NCI-H524 (cell line): ENCODE measurements at regions not wholly inside any gene's neighbourhood (a gene's known extent, or its start where the extent isn't known, plus 50 kb on each side); places are given as distances from the start of the nearest gene placed in this dataset.

ENCODE experiments used
- DNase-seq, 2 experiments: peaks; one replicate each; lab custom pipeline; 2025; lab: John Stamatoyannopoulos, UW

DNA sequence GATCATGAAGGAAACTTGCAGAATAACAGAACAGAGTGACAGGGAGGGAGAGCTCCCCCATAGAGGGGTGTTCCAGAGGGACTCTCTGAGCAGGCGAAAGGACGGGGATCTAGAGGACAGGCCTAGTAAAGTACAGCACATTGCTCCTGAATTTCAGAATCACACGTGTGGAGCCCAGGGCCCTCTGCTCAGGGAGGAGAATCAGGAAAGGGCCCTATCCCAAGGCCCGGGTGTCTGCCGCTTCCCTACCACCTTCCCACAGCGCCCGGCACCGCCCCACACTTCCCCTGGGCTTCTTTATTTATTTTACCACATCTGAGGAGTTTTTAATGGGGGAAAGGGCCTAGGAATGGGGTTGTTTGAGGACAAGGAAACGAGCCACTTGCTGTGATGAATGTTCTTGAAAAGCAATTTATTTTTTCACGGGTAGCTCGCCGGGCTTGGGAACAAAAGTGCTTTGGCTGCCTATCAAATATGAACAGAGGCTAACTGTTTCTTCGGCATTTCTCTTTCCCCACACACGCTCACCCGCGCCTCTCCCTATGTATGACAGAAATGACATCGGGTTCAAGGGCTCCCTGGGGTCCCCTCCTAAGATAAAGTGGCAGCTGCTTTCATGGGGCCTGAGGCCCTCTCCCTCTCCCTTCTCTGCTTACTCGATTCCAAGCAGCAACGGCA lies 79.3 kb upstream of the GLI2 start:
- DNase-seq = peak in 1 of 2 experiments; percentile 37

DNA sequence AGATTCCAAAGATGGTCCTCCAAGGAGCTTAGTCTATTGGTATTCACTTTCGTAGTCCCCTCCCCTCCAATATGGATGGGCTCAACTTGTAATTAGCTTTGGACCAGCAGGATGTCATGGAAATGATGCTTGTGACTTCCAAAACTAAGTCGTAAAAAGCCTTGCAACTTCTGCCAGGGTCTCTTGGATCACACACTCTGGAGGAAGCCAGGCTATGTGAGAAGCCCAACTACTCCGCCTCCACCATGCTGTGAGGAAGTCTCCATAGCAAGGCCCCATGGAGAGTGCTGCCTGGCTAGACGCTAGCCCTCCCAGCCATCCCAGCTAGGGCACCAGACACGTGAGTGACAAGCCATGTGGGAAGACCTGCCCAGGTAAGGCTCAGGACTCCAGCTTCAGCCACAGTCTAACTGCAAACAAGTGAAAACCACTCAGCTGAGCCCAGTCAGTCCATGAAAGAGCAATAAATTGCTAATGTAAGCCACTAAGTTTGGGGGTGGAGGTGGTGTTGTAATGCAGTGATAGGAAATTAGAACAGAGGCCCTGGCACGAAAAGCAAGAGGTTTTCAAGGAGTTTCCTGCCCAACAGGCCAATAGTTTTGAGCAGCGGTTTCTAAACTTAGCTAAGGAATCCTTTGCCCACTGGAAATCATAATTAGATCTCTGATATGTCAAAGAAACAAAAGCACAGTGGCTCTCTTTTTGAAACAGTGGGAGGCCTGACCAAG lies 77.5 kb upstream of the GLI2 start:
- no peak for DNase-seq

DNA sequence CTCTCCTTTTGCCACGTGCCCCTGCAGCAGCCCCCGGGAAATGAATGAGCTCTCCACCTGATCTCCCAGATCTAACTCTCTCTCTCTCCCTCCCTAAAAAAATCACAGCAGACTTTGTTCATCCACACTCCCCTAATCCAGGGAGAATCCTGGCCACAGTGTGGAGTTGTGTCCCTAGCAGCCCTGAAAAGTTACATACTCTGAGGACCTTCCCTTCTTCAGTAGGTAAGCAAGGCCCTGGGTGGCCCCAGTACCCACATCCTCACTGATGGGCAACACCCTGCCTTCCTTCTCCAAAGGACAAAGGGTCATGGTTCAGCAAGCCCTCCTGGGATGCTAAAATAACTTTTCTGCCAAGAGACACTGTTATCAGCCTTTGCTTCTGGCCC lies 76.9 kb upstream of the GLI2 start:
- no peak for DNase-seq

DNA sequence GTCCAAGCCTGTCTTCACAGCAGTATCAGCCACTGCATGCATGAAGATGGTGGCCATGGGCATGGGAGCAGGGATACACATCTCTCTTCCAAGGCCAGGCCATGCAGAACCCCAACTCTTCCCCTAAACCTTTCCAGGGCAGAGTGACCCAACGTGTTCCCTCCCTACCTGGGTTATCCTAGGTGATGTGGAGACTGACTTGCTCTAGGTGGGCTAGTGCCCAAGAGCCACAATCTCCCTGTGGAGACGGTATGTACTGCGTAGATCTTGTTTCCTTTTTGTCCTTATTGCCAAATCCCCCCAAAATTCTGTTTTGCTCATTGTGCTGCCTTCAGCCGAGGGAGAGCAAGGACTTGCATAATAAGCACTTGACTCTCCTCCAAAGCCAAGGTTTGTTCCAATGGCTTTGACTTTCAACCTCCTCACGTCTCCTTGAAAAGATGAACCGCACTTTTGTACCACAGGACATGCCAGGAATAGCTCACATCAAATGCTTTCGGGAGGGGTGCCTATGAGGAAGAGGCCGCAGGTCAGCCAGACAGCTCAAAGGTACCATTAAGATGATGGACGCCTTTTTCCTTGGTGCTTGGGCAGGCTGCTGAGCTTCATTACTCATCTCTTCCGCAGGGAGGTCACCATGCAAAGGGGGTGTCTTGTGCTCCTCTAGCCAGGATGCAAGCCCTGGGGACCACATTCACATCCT lies 76.2 kb upstream of the GLI2 start:
- no peak for DNase-seq

GRCh38 chr2:120660056-120660694 lies 75.5 kb upstream of the GLI2 start:
- no peak for DNase-seq

DNA sequence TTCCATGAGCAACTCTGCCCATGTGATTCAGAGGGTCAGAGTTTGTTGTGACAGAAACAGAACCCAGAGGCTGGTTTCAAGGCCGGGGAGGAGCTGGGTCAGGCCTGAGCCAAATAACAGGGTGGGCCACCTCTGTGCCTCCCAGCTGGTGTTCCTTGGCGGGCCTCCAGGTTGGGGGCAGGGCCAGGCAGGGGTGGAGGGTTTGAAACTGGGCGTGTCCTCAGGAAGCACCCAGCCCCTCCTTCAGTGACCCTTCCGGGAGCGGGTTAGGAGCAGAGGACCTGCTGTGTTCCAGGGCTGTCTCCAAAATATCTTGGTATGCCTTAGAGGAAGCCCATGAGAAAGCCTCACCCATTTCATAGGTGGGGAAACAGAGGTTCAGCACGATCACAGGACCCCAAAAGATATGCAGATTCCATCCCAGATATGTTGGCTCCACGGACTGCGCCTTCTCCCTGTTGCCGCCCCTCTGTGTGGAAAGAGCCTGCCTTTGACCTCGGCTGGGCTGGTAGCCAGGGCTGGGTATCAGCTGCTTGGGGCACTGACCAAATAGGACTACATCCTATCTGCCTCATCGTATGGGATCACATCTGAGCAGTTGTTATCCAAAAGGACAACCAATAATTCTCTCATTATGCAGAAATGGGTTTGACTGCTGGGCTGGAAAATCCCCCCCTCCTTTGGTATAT lies 74.8 kb upstream of the GLI2 start:
- no peak for DNase-seq

DNA sequence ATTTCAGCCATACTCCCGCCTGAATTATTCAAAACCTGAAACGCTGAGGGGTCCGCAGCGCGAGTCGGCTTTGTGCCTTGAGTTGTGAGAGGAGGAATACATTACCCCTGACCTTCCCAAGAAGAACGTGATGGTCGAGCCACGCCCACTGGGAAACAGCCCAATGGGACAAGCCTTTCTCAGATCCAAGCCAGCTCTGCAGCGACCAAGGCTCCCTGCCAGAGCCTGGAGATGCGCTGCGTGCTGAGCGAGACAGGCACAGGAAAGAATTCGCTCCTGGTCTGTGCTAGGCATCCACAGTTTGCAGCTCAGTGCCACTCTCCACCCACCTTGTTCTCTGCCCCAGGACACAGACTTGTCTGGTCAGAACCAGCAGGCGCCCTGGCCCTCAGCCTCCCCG lies 74.1 kb upstream of the GLI2 start:
- peak in 1 of 2 experiments; percentile 34 for DNase-seq

DNA sequence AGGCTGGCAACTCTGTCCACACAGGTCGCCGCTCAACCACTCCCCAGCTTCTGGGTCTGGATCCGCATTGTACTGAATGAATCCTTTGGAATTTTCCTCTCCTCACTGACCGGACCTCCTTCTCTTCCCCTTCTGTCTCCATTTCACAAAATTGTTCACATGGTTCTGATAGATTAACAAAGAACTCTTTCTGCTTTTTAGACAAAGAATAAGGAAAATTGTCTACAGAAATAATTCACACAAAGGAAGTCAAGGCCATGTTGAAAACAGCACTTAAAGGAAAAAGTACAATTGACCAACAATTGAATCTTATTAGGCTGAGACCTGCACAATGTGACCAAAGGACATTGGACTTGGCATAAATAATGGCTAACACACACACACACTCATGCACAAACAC lies 73.6 kb upstream of the GLI2 start:
- no peak for DNase-seq

- DNase-seq = no peak
Measured at GRCh38 chr2:120662746-120663145, 72.9 kb upstream of the GLI2 start.

DNA sequence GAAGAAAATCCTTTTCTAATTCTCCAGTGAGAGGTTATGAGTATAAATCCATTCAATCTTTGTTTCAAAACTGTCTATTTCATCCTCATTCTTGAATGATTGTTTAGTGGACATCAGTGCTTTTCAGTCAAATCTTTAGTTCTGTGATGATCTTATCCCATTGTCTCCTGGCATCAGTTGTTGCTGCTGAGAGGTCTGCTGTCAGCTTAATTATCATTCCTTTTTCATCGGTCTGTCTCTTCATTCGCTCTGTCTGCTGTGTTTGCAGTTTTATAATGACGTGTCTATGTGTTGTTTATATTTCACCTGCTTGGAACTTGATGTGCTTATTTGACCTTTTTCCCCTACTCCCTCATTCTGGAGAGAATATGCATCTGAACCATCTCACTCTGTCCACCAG lies 69.2 kb upstream of the GLI2 start:
- no peak for DNase-seq

- DNase-seq = no peak
Measured at GRCh38 chr2:120667981-120668380, 67.7 kb upstream of the GLI2 start.

DNA sequence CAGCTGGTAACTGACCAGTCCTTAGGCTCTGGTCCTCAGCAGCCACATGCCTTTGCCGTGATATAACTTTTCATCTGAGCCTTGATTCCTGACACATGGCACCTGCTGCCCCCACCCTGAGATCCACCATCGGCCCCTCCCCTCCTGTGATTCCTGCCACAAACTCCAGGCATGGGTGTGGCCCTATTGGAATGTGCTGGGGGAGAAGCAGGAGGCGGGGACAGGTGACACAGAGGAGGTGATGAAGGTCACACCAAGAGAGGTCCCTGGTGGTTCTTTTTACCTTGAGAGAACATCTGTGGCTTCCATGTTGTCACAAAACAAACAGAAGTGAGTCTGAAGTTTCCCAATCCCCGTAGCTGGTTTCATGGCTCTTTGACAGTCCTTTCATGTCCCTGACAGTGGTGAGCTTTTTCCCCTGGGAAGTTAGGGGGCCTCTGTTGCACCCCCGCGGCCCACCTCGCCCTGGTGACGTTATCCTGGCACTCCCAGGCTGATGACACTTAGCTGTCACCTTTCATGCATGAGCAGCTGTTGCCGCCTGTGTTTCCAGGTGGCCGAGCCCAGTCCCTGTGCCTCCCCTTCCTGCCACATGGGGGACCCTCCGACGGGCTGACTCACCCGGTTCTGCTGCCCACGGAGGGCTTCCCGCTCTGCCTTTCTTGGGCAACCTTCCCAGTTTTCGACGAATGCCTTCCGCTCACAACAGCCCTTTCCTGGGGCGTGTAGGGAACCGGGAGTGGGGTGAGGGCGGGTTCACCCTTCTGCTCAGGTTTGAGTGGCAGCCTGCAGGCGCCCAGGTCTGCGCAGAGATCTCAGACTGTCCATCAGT lies 66.3 kb upstream of the GLI2 start:
- DNase-seq = peak; percentile 68 to 78

GRCh38 chr2:120669971-120670370 lies 65.7 kb upstream of the GLI2 start:
- no peak for DNase-seq

- DNase-seq = no peak
Measured at GRCh38 chr2:120670371-120670770, 65.3 kb upstream of the GLI2 start.

- DNase-seq = no peak
Measured at GRCh38 chr2:120670771-120671480, 64.7 kb upstream of the GLI2 start.

DNA sequence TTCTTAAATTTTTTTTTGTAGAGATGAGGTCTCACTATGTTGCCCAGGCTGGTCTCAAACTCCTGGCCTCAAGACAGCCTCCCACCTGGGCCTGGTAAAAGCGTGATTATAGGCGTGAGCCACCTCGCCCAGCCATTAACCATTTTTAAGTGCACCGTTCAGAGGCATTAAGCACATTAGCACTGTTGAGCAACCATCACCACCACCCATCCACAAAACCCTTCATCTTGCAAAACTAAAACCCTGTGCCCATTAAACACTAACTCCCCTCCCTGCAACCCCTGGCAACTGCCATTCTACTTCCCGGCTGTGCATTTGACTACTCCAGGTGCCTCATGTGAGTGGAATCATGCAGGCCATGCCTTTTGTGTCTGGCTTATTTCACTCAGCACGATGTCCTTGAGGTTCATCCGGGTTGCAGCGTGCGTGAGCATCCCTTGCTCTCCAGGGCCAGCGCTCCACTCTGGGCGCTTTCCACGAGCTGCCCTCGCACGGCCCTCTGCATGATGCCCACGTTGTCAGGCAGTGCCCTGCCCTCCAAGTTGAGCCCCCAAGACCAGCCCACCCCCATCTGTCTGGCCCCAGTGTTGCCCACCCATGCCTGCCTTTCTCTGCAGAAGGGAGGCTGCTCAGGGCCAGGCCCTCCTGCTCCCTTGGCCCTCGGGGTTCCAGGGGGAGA lies 63.0 kb upstream of the GLI2 start:
- peak in 1 of 2 experiments; percentile 12 for DNase-seq

DNA sequence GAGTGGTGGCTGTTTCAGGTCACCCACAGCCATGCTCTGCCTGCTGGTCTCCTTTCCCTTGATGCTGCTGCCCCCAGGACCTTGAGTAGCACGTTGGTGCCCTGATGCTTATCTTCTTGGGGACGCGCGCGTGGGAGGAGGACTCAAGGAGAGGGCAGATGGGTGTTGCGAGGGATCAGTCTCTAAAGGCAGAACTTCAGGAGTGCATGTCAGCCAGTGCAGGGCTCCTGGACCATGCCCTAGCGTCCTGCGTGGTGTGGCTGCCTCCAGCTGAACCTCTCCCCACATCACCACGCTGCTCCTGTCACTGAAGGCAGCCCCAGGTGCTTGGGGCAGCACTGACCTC lies 62.5 kb upstream of the GLI2 start:
- no peak for DNase-seq

GRCh38 chr2:120673571-120674061 lies 62.1 kb upstream of the GLI2 start:
- DNase-seq = no peak

DNA sequence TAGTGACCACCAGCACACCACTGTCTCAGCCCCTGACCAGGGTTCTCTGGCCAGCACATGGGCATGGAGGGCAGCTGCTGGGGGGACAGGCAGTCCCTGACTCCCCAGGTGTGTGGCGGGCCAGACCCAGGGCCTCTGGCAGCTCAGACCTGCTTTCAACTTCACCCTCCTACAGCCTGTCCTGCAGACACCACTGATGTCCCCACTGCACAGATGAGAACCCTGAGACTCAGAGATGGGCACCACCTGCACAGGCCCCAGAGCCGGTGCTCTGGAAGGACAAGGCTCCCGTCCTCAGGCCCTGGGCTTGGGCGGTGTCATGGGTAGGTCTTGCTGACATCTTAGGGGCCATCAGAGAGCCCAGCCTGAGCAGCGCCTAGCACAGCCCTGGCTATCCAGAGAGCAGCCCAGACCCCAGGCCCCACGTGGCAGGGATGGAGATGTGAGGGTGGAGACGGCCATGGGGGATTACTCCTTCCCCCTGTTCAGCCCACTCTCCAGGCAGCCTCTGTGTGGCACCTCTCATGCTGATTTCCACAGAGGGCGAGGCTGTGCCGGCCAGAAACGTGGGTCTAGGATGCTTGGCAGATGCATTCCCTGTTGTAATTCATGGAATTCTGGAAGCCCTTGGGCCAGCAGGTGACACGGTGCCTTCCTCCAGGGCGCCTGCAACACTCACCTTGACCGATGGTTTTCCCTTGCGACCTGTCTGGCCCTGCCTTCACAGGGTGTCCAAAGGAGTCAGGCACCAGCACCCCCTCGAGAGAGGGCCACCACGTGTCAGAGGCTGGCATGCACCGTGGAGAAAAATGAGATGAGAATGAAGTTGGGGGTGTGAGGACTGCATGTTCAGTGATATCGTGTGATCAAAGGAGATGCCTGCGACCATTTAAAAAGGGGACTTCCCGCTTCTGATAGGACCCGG lies 61.2 kb upstream of the GLI2 start:
- no peak for DNase-seq
